Neural progenitor cell (in vitro differentiated cells): ENCODE measurements at regions not wholly inside any gene's neighbourhood (a gene's known extent, or its start where the extent isn't known, plus 50 kb on each side); places are given as distances from the start of the nearest gene placed in this dataset.

Experiments
- DNase-seq: peaks from one replicate; pipeline ENCODE4 v3.0.0-alpha.2; 2016; ENCODE audit warnings: low spot score
- H2AFZ ChIP-seq: fragments of 200-600 bp; sonication (generic); replicated peaks from 2 replicates; pipeline ENCODE4 v1.6.1; 2016; ENCODE audit warnings: antibody characterized with exemption
- H3F3A ChIP-seq: fragments of 200-600 bp; sonication (generic); 2 replicates; pipeline ENCODE4 v1.6.1; 2016; ENCODE audit warnings: antibody characterized with exemption, low read depth
- H3K27ac ChIP-seq: fragments of 200-600 bp; sonication (generic); 2 replicates; pipeline ENCODE4 v1.5.1; 2016; ENCODE audit warnings: mild to moderate bottlenecking
- H3K27me3 ChIP-seq: fragments of 200-600 bp; sonication (generic); 2 replicates; pipeline ENCODE4 v1.6.1; 2016; ENCODE audit warnings: mild to moderate bottlenecking, moderate library complexity
- H3K36me3 ChIP-seq: fragments of 200-600 bp; sonication (generic); 2 replicates; pipeline ENCODE4 v1.5.1; 2016
- H3K4me1 ChIP-seq: fragments of 200-600 bp; sonication (generic); 2 replicates; pipeline ENCODE4 v1.6.1; 2016; ENCODE audit warnings: mixed run types
- H3K4me2 ChIP-seq: fragments of 200-600 bp; sonication (generic); 2 replicates; pipeline ENCODE4 v1.6.1; 2016
- H3K4me3 ChIP-seq: fragments of 200-600 bp; sonication (generic); 2 replicates; pipeline ENCODE4 v1.5.1; 2016
- H3K79me2 ChIP-seq: fragments of 200-600 bp; sonication (generic); 2 replicates; pipeline ENCODE4 v1.6.1; 2016; ENCODE audit warnings: low read depth
- H3K9ac ChIP-seq: fragments of 200-600 bp; sonication (generic); 2 replicates; pipeline ENCODE4 v1.6.1; 2016
- H3K9me3 ChIP-seq: fragments of 200-600 bp; sonication (generic); 2 replicates; pipeline ENCODE4 v1.5.1; 2016; ENCODE audit warnings: low read depth
- H4K20me1 ChIP-seq: fragments of 200-600 bp; sonication (generic); 2 replicates; pipeline ENCODE4 v1.6.1; 2016; ENCODE audit warnings: low read depth
- H3K27ac Mint-ChIP-seq: 3 replicates; pipeline ENCODE4 v1.8.0; 2021; ENCODE audit warnings: mixed read lengths
- H3K27me3 Mint-ChIP-seq: 2 replicates; pipeline ENCODE4 v1.8.0; 2022; ENCODE audit warnings: low read depth, mild to moderate bottlenecking, inconsistent platforms, moderate library complexity, mixed read lengths; ENCODE audit not compliant: insufficient read depth
- H3K36me3 Mint-ChIP-seq: 3 replicates; pipeline ENCODE4 v1.8.0; 2021; ENCODE audit warnings: mixed read lengths
- H3K4me1 Mint-ChIP-seq: 3 replicates; pipeline ENCODE4 v1.8.0; 2021; ENCODE audit warnings: mixed read lengths
- H3K4me3 Mint-ChIP-seq: 3 replicates; pipeline ENCODE4 v1.8.0; 2021; ENCODE audit warnings: mild to moderate bottlenecking, moderate library complexity, mixed read lengths
- H3K9me3 Mint-ChIP-seq: 3 replicates; pipeline ENCODE4 v1.8.0; 2020; ENCODE audit warnings: mixed read lengths
- EZH2 ChIP-seq: fragments of 200-600 bp; sonication (generic); IDR thresholded peaks from 2 replicates; pipeline ENCODE4 v1.6.1; 2017; ENCODE audit warnings: antibody characterized with exemption, mild to moderate bottlenecking, moderate library complexity
- EZH2phosphoT487 ChIP-seq: fragments of 200-600 bp; sonication (generic); IDR thresholded peaks from 2 replicates; pipeline ENCODE4 v1.6.1; 2017; ENCODE audit warnings: antibody characterized with exemption
- TF ChIP-seq, protein P1 (sequence below): fragments of 200-600 bp; sonication (generic); IDR thresholded peaks from 2 replicates; pipeline ENCODE4 v1.5.1; 2017; ENCODE audit warnings: antibody characterized with exemption, mild to moderate bottlenecking

DNA sequence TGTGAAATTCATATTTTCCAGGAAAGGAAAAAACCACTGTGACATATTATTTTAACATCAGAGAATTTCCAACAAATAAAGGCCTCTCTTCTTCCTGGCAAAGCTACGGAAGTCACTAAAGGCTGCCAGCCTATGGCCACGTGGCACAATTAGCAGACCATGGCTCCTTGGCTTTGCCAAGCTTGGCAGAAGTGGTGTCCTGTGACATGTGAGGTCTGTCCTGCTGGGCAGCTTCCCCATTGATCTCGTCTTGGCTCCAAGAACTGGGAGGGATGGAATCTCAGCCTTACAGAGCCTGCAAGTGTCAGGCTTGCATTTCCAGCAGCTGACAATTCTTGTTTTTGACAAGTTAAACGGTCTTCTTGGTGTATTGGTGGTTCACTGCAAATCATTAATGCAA, 226.9 kb upstream of the THSD7B start:
- DNase-seq, result no peak
- Mint-ChIP-seq H3K9me3 (peaks cover 3% of the 10 kb centered on the region), H3K4me1 (peaks cover 6% of the 10 kb centered on the region), H3K27me3 (peaks cover 2% of the 10 kb centered on the region), H3K36me3 (no peaks in the 10 kb centered on the region), H3K27ac (no peak overlapping the region), H3K4me3 (no peak overlapping the region)
- no peak overlapping the region for H3K4me2 ChIP-seq
- H3K79me2 ChIP-seq, result no peaks in the 10 kb centered on the region
- H3K27me3 ChIP-seq, result no peaks in the 10 kb centered on the region
- no peaks in the 10 kb centered on the region for H3K9me3 ChIP-seq
- H3F3A ChIP-seq, result no peaks in the 10 kb centered on the region
- TF ChIP-seq EZH2 (no peak), EZH2phosphoT487 (no peak)
- TF ChIP-seq, protein P1, sequence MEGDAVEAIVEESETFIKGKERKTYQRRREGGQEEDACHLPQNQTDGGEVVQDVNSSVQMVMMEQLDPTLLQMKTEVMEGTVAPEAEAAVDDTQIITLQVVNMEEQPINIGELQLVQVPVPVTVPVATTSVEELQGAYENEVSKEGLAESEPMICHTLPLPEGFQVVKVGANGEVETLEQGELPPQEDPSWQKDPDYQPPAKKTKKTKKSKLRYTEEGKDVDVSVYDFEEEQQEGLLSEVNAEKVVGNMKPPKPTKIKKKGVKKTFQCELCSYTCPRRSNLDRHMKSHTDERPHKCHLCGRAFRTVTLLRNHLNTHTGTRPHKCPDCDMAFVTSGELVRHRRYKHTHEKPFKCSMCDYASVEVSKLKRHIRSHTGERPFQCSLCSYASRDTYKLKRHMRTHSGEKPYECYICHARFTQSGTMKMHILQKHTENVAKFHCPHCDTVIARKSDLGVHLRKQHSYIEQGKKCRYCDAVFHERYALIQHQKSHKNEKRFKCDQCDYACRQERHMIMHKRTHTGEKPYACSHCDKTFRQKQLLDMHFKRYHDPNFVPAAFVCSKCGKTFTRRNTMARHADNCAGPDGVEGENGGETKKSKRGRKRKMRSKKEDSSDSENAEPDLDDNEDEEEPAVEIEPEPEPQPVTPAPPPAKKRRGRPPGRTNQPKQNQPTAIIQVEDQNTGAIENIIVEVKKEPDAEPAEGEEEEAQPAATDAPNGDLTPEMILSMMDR, result no peak
- H3K4me3 ChIP-seq, result no peak overlapping the region
- H3K27ac ChIP-seq, result no peak overlapping the region
- H4K20me1 ChIP-seq, result no peaks in the 10 kb centered on the region
- no peak overlapping the region for H3K9ac ChIP-seq
- no peaks in the 10 kb centered on the region for H3K36me3 ChIP-seq
- H2AFZ ChIP-seq, result no peak overlapping the region
- no peaks in the 10 kb centered on the region for H3K4me1 ChIP-seq

DNA sequence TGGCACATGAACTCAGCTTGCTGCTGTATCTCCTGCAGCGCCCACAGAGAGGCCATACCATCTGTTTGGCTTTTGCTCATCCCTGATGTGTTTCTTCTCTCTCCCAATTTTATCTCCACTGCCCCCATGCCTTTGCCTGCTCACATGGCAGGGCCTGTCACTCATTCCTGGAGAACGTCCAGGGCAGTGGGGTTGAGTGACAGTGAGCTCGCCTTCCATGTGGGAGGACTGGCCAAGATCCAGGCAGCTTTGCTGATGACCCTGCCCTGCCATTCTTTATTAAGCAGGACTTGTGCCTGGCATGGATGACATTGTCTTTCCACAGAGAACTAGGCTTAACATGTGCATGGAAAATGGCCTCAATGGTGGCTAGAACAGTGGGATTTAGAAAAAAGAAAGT, 230.5 kb upstream of the THSD7B start:
- Histone ChIP-seq H3K9me3 (no peaks in the 10 kb centered on the region), H4K20me1 (no peaks in the 10 kb centered on the region), H3K4me1 (no peaks in the 10 kb centered on the region), H3K36me3 (no peaks in the 10 kb centered on the region), H3F3A (no peaks in the 10 kb centered on the region), H3K79me2 (no peaks in the 10 kb centered on the region), H3K9ac (no peak overlapping the region), H3K4me3 (no peak overlapping the region), H2AFZ (no peak overlapping the region), H3K4me2 (no peak overlapping the region), H3K27me3 (no peaks in the 10 kb centered on the region), H3K27ac (no peak overlapping the region)
- DNase-seq, result no peak
- Mint-ChIP-seq H3K27me3 (no peaks in the 10 kb centered on the region), H3K9me3 (peaks cover 3% of the 10 kb centered on the region), H3K4me3 (no peak overlapping the region), H3K27ac (no peak overlapping the region), H3K36me3 (no peaks in the 10 kb centered on the region), H3K4me1 (no peaks in the 10 kb centered on the region)
- TF ChIP-seq EZH2phosphoT487 (no peak), EZH2 (no peak)
- TF ChIP-seq, protein P1, result no peak

DNA sequence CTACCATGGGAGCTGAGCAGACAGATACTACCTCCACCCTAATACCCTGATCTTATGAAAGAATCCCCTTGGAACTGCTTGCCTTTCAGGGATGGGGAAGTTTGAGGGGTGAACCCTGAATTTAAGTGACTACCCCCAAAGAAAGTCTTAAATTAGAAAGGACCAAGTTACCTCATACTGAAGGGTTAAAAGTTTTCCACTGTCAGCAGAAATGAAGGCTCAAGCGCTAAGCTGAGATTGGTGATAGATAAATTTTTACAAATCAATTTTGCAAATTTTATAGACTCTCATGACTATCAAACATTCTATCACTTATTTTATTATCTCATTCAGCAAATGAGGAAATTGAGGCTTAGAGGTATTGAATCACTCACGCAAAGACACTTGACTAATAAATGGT, 233.2 kb upstream of the THSD7B start:
- no peak overlapping the region for H3K27ac ChIP-seq
- no peaks in the 10 kb centered on the region for H3K9me3 Mint-ChIP-seq
- DNase-seq, result no peak

More for the DNA sequence above, 233.2 kb upstream of the THSD7B start:
- no peaks in the 10 kb centered on the region for H3K4me1 ChIP-seq
- Mint-ChIP-seq H3K4me1 (no peaks in the 10 kb centered on the region), H3K4me3 (no peak overlapping the region), H3K36me3 (no peaks in the 10 kb centered on the region), H3K27ac (no peak overlapping the region), H3K27me3 (peaks cover 2% of the 10 kb centered on the region)
- H3K36me3 ChIP-seq, result no peaks in the 10 kb centered on the region
- H3K9me3 ChIP-seq, result no peaks in the 10 kb centered on the region
- H3F3A ChIP-seq, result no peaks in the 10 kb centered on the region
- no peak overlapping the region for H3K9ac ChIP-seq
- H3K79me2 ChIP-seq, result no peaks in the 10 kb centered on the region
- no peak overlapping the region for H3K4me2 ChIP-seq
- no peaks in the 10 kb centered on the region for H3K27me3 ChIP-seq
- no peak for TF ChIP-seq EZH2phosphoT487
- TF ChIP-seq, protein P1, result no peak
- TF ChIP-seq EZH2, result no peak
- peaks cover 5% of the 10 kb centered on the region for H4K20me1 ChIP-seq
- no peak overlapping the region for H2AFZ ChIP-seq
- no peak overlapping the region for H3K4me3 ChIP-seq
